CD4-positive, alpha-beta T cell (primary cell): ENCODE measurements at regions not wholly inside any gene's neighbourhood (a gene's known extent, or its start where the extent isn't known, plus 50 kb on each side); places are given as distances from the start of the nearest gene placed in this dataset.

ENCODE experiments used
- ATAC-seq: fragments of 200-7000 bp; cut with Tn5 transposase; one replicate; pipeline ENCODE4 v1.10.0; 2022; ENCODE audit warnings: mild to moderate bottlenecking; ENCODE audit not compliant: poor library complexity
- CTCF ChIA-PET: fragments of 350-600 bp; sonication (Branson Sonifier 250); formaldehyde crosslinking; loops from one replicate; lab custom pipeline; 2021; ENCODE audit warnings: antibody characterized with exemption, inconsistent platforms; lab: Charles Lee
- POLR2A ChIA-PET: fragments of 350-600 bp; sonication (Branson Sonifier 250); formaldehyde crosslinking; loops from one replicate; lab custom pipeline; 2021; ENCODE audit warnings: antibody characterized with exemption, inconsistent platforms; lab: Charles Lee
- DNase-seq, 14 experiments: peaks; one replicate each; pipeline ENCODE4 v3.0.0-alpha.2; 2013 to 2020; ENCODE audit warnings: mixed read lengths in 2 of 14
- H3K27ac ChIP-seq, 2 donors: one replicate each; pipeline versions ENCODE4 v1.5.1 to v1.7.0; 2013; ENCODE audit warnings: low read length in 2 of 2, low read depth in 1 of 2, mild to moderate bottlenecking in 1 of 2
- H3K27me3 ChIP-seq, 2 experiments: 1 replicate in 1 of 2; 2 replicates in 1 of 2; pipeline versions ENCODE4 v1.6.1 to v1.7.0; 2013; ENCODE audit warnings: low read length in 2 of 2, control low read depth in 1 of 2, mild to moderate bottlenecking in 1 of 2, moderate library complexity in 1 of 2; ENCODE audit not compliant: insufficient read depth in 2 of 2, control insufficient read depth in 1 of 2
- H3K36me3 ChIP-seq: one replicate; pipeline ENCODE4 v1.6.1; 2013; ENCODE audit warnings: low read length, control low read depth; ENCODE audit not compliant: insufficient read depth
- H3K4me1 ChIP-seq: one replicate; pipeline ENCODE4 v1.6.1; 2013; ENCODE audit warnings: low read length, control low read depth; ENCODE audit not compliant: insufficient read depth
- H3K4me3 ChIP-seq: one replicate; pipeline ENCODE4 v1.5.1; 2013; ENCODE audit warnings: mild to moderate bottlenecking, low read length, moderate library complexity
- H3K9me3 ChIP-seq, 2 experiments: 1 replicate in 1 of 2; 2 replicates in 1 of 2; pipeline versions ENCODE4 v1.6.1 to v1.7.0; 2013; ENCODE audit warnings: low read length in 2 of 2, mild to moderate bottlenecking in 2 of 2, control low read depth in 1 of 2, moderate library complexity in 1 of 2; ENCODE audit not compliant: control insufficient read depth in 1 of 2, insufficient read depth in 1 of 2
- H3K27ac Mint-ChIP-seq: one replicate; pipeline ENCODE4 v1.8.0; 2020; ENCODE audit warnings: mixed read lengths
- H3K27me3 Mint-ChIP-seq: one replicate; pipeline ENCODE4 v1.8.0; 2021; ENCODE audit warnings: mixed read lengths
- H3K36me3 Mint-ChIP-seq: one replicate; pipeline ENCODE4 v1.8.0; 2021; ENCODE audit warnings: low read depth, mixed read lengths
- H3K4me1 Mint-ChIP-seq: one replicate; pipeline ENCODE4 v1.8.0; 2021; ENCODE audit warnings: low read depth, mixed read lengths
- H3K4me3 Mint-ChIP-seq: one replicate; pipeline ENCODE4 v1.8.0; 2020; ENCODE audit warnings: mild to moderate bottlenecking, mixed read lengths
- H3K9me3 Mint-ChIP-seq: one replicate; pipeline ENCODE4 v1.8.0; 2020; ENCODE audit warnings: mixed read lengths
- intact Hi-C, 2 experiments: fragments of 100-400 bp; cut with DNase I in 1 of 2; cut with micrococcal nuclease in 1 of 2; formaldehyde crosslinking; loops; one replicate each; pipeline versions ENCODE4 v1.15.1 to v1.9.0; 2023 to 2025; cut with DNase I, micrococcal nuclease
- TF ChIP-seq, protein P1 (sequence below): fragments of 200-600 bp; IDR thresholded peaks from one replicate; pipeline ENCODE4 v1.8.0; 2022; ENCODE audit warnings: antibody characterized with exemption, mild to moderate bottlenecking

- H3K9me3 Mint-ChIP-seq, result no peaks in the 10 kb centered on the region
- CTCF ChIA-PET, result no interaction called here
- no peaks in the 10 kb centered on the region for H3K4me1 Mint-ChIP-seq
- no peaks in the 10 kb centered on the region for H3K27me3 Mint-ChIP-seq
- Histone ChIP-seq H3K4me3 (no peak overlapping the region), H3K27me3 (no peaks in the 10 kb centered on the region), H3K36me3 (no peaks in the 10 kb centered on the region), H3K27ac (no peak overlapping the region), H3K4me1 (no peaks in the 10 kb centered on the region), H3K9me3 (no peaks in the 10 kb centered on the region)
- no peak for DNase-seq
- no peaks in the 10 kb centered on the region for H3K36me3 Mint-ChIP-seq
- no peak for ATAC-seq
- H3K27ac Mint-ChIP-seq, result no peak overlapping the region
- intact Hi-C loops, result no loop called here
- POLR2A ChIA-PET, result no interaction called here
- TF ChIP-seq, protein P1, sequence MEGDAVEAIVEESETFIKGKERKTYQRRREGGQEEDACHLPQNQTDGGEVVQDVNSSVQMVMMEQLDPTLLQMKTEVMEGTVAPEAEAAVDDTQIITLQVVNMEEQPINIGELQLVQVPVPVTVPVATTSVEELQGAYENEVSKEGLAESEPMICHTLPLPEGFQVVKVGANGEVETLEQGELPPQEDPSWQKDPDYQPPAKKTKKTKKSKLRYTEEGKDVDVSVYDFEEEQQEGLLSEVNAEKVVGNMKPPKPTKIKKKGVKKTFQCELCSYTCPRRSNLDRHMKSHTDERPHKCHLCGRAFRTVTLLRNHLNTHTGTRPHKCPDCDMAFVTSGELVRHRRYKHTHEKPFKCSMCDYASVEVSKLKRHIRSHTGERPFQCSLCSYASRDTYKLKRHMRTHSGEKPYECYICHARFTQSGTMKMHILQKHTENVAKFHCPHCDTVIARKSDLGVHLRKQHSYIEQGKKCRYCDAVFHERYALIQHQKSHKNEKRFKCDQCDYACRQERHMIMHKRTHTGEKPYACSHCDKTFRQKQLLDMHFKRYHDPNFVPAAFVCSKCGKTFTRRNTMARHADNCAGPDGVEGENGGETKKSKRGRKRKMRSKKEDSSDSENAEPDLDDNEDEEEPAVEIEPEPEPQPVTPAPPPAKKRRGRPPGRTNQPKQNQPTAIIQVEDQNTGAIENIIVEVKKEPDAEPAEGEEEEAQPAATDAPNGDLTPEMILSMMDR, result no peak
- H3K4me3 Mint-ChIP-seq, result no peak overlapping the region
Observed at GRCh38 chrX:97747346-97747745, 863.6 kb downstream of the RPA4 start.

GRCh38 chrX:97751016-97751415, 867.3 kb downstream of the RPA4 start:
- Histone ChIP-seq H3K27ac (no peak overlapping the region), H3K4me3 (no peak overlapping the region), H3K9me3 (no peaks in the 10 kb centered on the region), H3K36me3 (no peaks in the 10 kb centered on the region), H3K27me3 (no peaks in the 10 kb centered on the region), H3K4me1 (no peaks in the 10 kb centered on the region)
- Mint-ChIP-seq H3K27ac (no peak overlapping the region), H3K9me3 (no peaks in the 10 kb centered on the region), H3K27me3 (no peaks in the 10 kb centered on the region), H3K36me3 (no peaks in the 10 kb centered on the region), H3K4me1 (no peaks in the 10 kb centered on the region), H3K4me3 (no peak overlapping the region)
- DNase-seq, result no peak
- CTCF ChIA-PET, result no interaction called here
- intact Hi-C loops, result no loop called here
- POLR2A ChIA-PET, result no interaction called here
- TF ChIP-seq, protein P1, result no peak
- no peak for ATAC-seq

- H3K4me3 Mint-ChIP-seq, result no peak overlapping the region
- H3K36me3 Mint-ChIP-seq, result no peaks in the 10 kb centered on the region
- TF ChIP-seq, protein P1, result no peak
- H3K4me3 ChIP-seq, result no peak overlapping the region
- no peaks in the 10 kb centered on the region for H3K36me3 ChIP-seq
- no peak overlapping the region for H3K27ac Mint-ChIP-seq
- ATAC-seq, result no peak
- ChIA-PET POLR2A (no interaction called here), CTCF (no interaction called here)
- DNase-seq, result no peak
- no peaks in the 10 kb centered on the region for H3K4me1 Mint-ChIP-seq
- intact Hi-C loops, result no loop called here
- H3K4me1 ChIP-seq, result no peaks in the 10 kb centered on the region
- no peaks in the 10 kb centered on the region for H3K9me3 ChIP-seq
- H3K27me3 Mint-ChIP-seq, result no peaks in the 10 kb centered on the region
- H3K27me3 ChIP-seq, result no peaks in the 10 kb centered on the region
- no peaks in the 10 kb centered on the region for H3K9me3 Mint-ChIP-seq
- H3K27ac ChIP-seq, result no peak overlapping the region
Observed at GRCh38 chrX:97751735-97752134, 868.0 kb downstream of the RPA4 start.
